H9 (cell line): ENCODE measurements at regions not wholly inside any gene's neighbourhood (a gene's known extent, or its start where the extent isn't known, plus 50 kb on each side); places are given as distances from the start of the nearest gene placed in this dataset.

Experiments
- DNase-seq: peaks from one replicate; pipeline ENCODE4 v3.0.0-alpha.2; 2017
- H2AFZ ChIP-seq: one replicate; pipeline ENCODE4 v1.6.1; 2013; ENCODE audit warnings: mild to moderate bottlenecking, low read length, control low read depth, moderate library complexity
- H2AK5ac ChIP-seq: 2 replicates; pipeline ENCODE4 v1.6.1; 2013; ENCODE audit warnings: low read length, control low read depth, mixed read lengths; ENCODE audit not compliant: insufficient read length
- H2BK120ac ChIP-seq: one replicate; pipeline ENCODE4 v1.6.1; 2013; ENCODE audit warnings: low read depth, mild to moderate bottlenecking, low read length, control low read depth, inconsistent platforms; ENCODE audit not compliant: poor library complexity, severe bottlenecking
- H2BK12ac ChIP-seq: 2 replicates; pipeline ENCODE4 v1.6.1; 2013; ENCODE audit warnings: low read length, control low read depth, mixed read lengths, low read depth; ENCODE audit not compliant: insufficient read length
- H2BK15ac ChIP-seq: 2 replicates; pipeline ENCODE4 v1.6.1; 2013; ENCODE audit warnings: low read depth, low read length, control low read depth
- H2BK20ac ChIP-seq: one replicate; pipeline ENCODE4 v1.6.1; 2013; ENCODE audit warnings: low read depth, mild to moderate bottlenecking, low read length, control low read depth, inconsistent platforms; ENCODE audit not compliant: poor library complexity, severe bottlenecking
- H2BK5ac ChIP-seq: 2 replicates; pipeline ENCODE4 v1.6.1; 2013; ENCODE audit warnings: low read length, control low read depth, mixed read lengths; ENCODE audit not compliant: insufficient read length
- H3K14ac ChIP-seq: 2 replicates; pipeline ENCODE4 v1.6.1; 2013; ENCODE audit warnings: low read length, control low read depth; ENCODE audit not compliant: insufficient read depth
- H3K18ac ChIP-seq: 2 replicates; pipeline ENCODE4 v1.6.1; 2013; ENCODE audit warnings: low read depth, mild to moderate bottlenecking, mixed read lengths, low read length, control low read depth; ENCODE audit not compliant: insufficient read length
- H3K23ac ChIP-seq: 2 replicates; pipeline ENCODE4 v1.6.1; 2013; ENCODE audit warnings: low read length, control low read depth, mixed read lengths, low read depth; ENCODE audit not compliant: insufficient read length
- H3K23me2 ChIP-seq: 2 replicates; pipeline ENCODE4 v1.6.1; 2013; ENCODE audit warnings: low read depth, mild to moderate bottlenecking, mixed read lengths, low read length, control low read depth; ENCODE audit not compliant: insufficient read length, poor library complexity, severe bottlenecking
- H3K27ac ChIP-seq: 2 replicates; pipeline ENCODE4 v1.5.1; 2013; ENCODE audit warnings: low read length, control low read depth, mixed read lengths, low read depth; ENCODE audit not compliant: insufficient read length
- H3K27me3 ChIP-seq: 2 replicates; pipeline ENCODE4 v1.6.1; 2013; ENCODE audit warnings: low read length, control low read depth, inconsistent platforms; ENCODE audit not compliant: insufficient read depth
- H3K4ac ChIP-seq: 2 replicates; pipeline ENCODE4 v1.6.1; 2013; ENCODE audit warnings: low read depth, mild to moderate bottlenecking, control low read depth, inconsistent platforms, low read length, moderate library complexity
- H3K4me1 ChIP-seq: 2 replicates; pipeline ENCODE4 v1.6.1; 2013; ENCODE audit warnings: low read length, control low read depth, inconsistent platforms; ENCODE audit not compliant: insufficient read depth
- H3K4me2 ChIP-seq: 2 replicates; pipeline ENCODE4 v1.6.1; 2013; ENCODE audit warnings: low read length, control low read depth, mixed read lengths; ENCODE audit not compliant: insufficient read length, insufficient read depth
- H3K56ac ChIP-seq: 2 replicates; pipeline ENCODE4 v1.6.1; 2013; ENCODE audit warnings: low read depth, mild to moderate bottlenecking, mixed read lengths, low read length, control low read depth; ENCODE audit not compliant: insufficient read length
- H3K79me1 ChIP-seq: 2 replicates; pipeline ENCODE4 v1.6.1; 2013; ENCODE audit warnings: low read depth, mild to moderate bottlenecking, moderate library complexity, low read length, control low read depth, inconsistent platforms; ENCODE audit not compliant: insufficient read depth, poor library complexity, severe bottlenecking
- H3K79me2 ChIP-seq: 2 replicates; pipeline ENCODE4 v1.6.1; 2013; ENCODE audit warnings: low read length, control low read depth, inconsistent platforms; ENCODE audit not compliant: insufficient read depth
- H3K9ac ChIP-seq: 2 replicates; pipeline ENCODE4 v1.6.1; 2013; ENCODE audit warnings: low read length, control low read depth, mixed read lengths; ENCODE audit not compliant: insufficient read length; ENCODE audit errors: extremely low read depth
- H3K9me3 ChIP-seq: one replicate; pipeline ENCODE4 v1.6.1; 2013; ENCODE audit warnings: low read depth, low read length, inconsistent platforms; ENCODE audit not compliant: control insufficient read depth
- H3T11ph ChIP-seq: one replicate; pipeline ENCODE4 v1.6.1; 2013; ENCODE audit warnings: mild to moderate bottlenecking, low read length, control low read depth, inconsistent platforms
- H4K20me1 ChIP-seq: one replicate; pipeline ENCODE4 v1.6.1; 2013; ENCODE audit not compliant: control insufficient read depth, insufficient read length, insufficient read depth
- H4K5ac ChIP-seq: 2 replicates; pipeline ENCODE4 v1.6.1; 2013; ENCODE audit warnings: low read depth, mild to moderate bottlenecking, mixed read lengths, low read length, control low read depth; ENCODE audit not compliant: insufficient read length
- H4K8ac ChIP-seq: replicated peaks from 2 replicates; pipeline ENCODE4 v1.6.1; 2013; ENCODE audit warnings: low read length, control low read depth, mixed read lengths, low read depth; ENCODE audit not compliant: insufficient read length
- H4K91ac ChIP-seq: 2 replicates; pipeline ENCODE4 v1.6.1; 2013; ENCODE audit warnings: low read depth, mild to moderate bottlenecking, moderate library complexity, mixed read lengths, low read length, control low read depth; ENCODE audit not compliant: insufficient read length
- H3K27ac Mint-ChIP-seq, 3 experiments: 2 replicates in 2 of 3; 3 replicates in 1 of 3; pipeline ENCODE4 v1.8.0; 2020 to 2021; ENCODE audit warnings: mixed read lengths in 3 of 3, mild to moderate bottlenecking in 1 of 3, moderate library complexity in 1 of 3
- H3K27me3 Mint-ChIP-seq: 2 replicates; pipeline ENCODE4 v1.8.0; 2021; ENCODE audit warnings: low read depth, mild to moderate bottlenecking, moderate library complexity, mixed read lengths
- H3K36me3 Mint-ChIP-seq, 3 experiments: 2 replicates in 2 of 3; 3 replicates in 1 of 3; pipeline ENCODE4 v1.8.0; 2020 to 2021; ENCODE audit warnings: low read depth in 3 of 3, mixed read lengths in 3 of 3; ENCODE audit not compliant: insufficient read depth in 1 of 3
- H3K4me1 Mint-ChIP-seq, 2 experiments: 2 replicates each; pipeline ENCODE4 v1.8.0; 2020; ENCODE audit warnings: mixed read lengths in 2 of 2
- H3K4me3 Mint-ChIP-seq, 2 experiments: 2 replicates in 1 of 2; 3 replicates in 1 of 2; pipeline ENCODE4 v1.8.0; 2020 to 2021; ENCODE audit warnings: mild to moderate bottlenecking in 2 of 2, mixed read lengths in 2 of 2, moderate library complexity in 1 of 2
- H3K9me3 Mint-ChIP-seq, 2 experiments: 2 replicates in 1 of 2; 3 replicates in 1 of 2; pipeline ENCODE4 v1.8.0; 2020; ENCODE audit warnings: mild to moderate bottlenecking in 2 of 2, mixed read lengths in 2 of 2, moderate library complexity in 1 of 2
- WGBS: extraction: QIAGEN DNeasy Blood & Tissue Kit; methylation state at CpG from one replicate; pipeline ENCODE4 v1.1.7; 2013; ENCODE audit warnings: missing lambda C conversion rate, low lambda C conversion rate, mixed read lengths; ENCODE audit not compliant: insufficient read length; ENCODE audit errors: extremely low coverage; 5-methylcytosine and 5-hydroxymethylcytosine counted together
- TF ChIP-seq, protein P1 (sequence below): fragments of 200-600 bp; sonication (generic); conservative IDR thresholded peaks from 3 replicates; pipeline ENCODE4 v1.8.0; 2021; ENCODE audit warnings: antibody characterized with exemption, mild to moderate bottlenecking

GRCh38 chr20:60529149-60529548 lies 570.9 kb downstream of the CDH26 start:
- Mint-ChIP-seq H3K4me3 (no peak overlapping the region), H3K36me3 (no peaks in the 10 kb centered on the region; a peak in 2 of 7 replicates), H3K4me1 (no peaks in the 10 kb centered on the region), H3K27me3 (peaks cover 3% of the 10 kb centered on the region), H3K9me3 (no peaks in the 10 kb centered on the region; a peak in 1 of 5 replicates), H3K27ac (no peak overlapping the region)
- Histone ChIP-seq H3K27me3 (no peaks in the 10 kb centered on the region), H4K20me1 (no peaks in the 10 kb centered on the region), H3K9me3 (no peaks in the 10 kb centered on the region), H2BK120ac (no peak overlapping the region), H3K4ac (no peak overlapping the region), H2AK5ac (no peak overlapping the region), H4K8ac (no peak overlapping the region), H3K56ac (no peak overlapping the region), H3K23me2 (no peaks in the 10 kb centered on the region), H2BK20ac (no peak overlapping the region), H3K79me2 (no peaks in the 10 kb centered on the region), H3K23ac (no peak overlapping the region), H2BK12ac (no peak overlapping the region), H4K5ac (no peak overlapping the region), H3K9ac (no peak overlapping the region), H3K14ac (no peak overlapping the region), H2AFZ (no peak overlapping the region), H3K18ac (no peak overlapping the region), H4K91ac (no peak overlapping the region), H3K4me2 (no peak overlapping the region), H3K4me1 (no peaks in the 10 kb centered on the region), H3K27ac (no peak overlapping the region), H3K79me1 (no peaks in the 10 kb centered on the region), H3T11ph (no peak overlapping the region), H2BK15ac (no peak overlapping the region), H2BK5ac (no peak overlapping the region)
- DNase-seq = no peak
- no CpG with 5 or more reads among the region's 5 CpGs for WGBS
- TF ChIP-seq, protein P1, sequence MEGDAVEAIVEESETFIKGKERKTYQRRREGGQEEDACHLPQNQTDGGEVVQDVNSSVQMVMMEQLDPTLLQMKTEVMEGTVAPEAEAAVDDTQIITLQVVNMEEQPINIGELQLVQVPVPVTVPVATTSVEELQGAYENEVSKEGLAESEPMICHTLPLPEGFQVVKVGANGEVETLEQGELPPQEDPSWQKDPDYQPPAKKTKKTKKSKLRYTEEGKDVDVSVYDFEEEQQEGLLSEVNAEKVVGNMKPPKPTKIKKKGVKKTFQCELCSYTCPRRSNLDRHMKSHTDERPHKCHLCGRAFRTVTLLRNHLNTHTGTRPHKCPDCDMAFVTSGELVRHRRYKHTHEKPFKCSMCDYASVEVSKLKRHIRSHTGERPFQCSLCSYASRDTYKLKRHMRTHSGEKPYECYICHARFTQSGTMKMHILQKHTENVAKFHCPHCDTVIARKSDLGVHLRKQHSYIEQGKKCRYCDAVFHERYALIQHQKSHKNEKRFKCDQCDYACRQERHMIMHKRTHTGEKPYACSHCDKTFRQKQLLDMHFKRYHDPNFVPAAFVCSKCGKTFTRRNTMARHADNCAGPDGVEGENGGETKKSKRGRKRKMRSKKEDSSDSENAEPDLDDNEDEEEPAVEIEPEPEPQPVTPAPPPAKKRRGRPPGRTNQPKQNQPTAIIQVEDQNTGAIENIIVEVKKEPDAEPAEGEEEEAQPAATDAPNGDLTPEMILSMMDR = no peak
